GM21360 (cell line): ENCODE measurements at regions not wholly inside any gene's neighbourhood (a gene's known extent, or its start where the extent isn't known, plus 50 kb on each side); places are given as distances from the start of the nearest gene placed in this dataset.
A peak's percentile ranks its signal among the peaks of the same experiment; 100 is the strongest.

ENCODE experiments used
- ATAC-seq: cut with Tn5 transposase; IDR thresholded peaks from one replicate; pipeline ENCODE4 v1.9.1; 2021; ENCODE audit warnings: mild to moderate bottlenecking, moderate library complexity; ENCODE audit not compliant: unreplicated experiment

DNA sequence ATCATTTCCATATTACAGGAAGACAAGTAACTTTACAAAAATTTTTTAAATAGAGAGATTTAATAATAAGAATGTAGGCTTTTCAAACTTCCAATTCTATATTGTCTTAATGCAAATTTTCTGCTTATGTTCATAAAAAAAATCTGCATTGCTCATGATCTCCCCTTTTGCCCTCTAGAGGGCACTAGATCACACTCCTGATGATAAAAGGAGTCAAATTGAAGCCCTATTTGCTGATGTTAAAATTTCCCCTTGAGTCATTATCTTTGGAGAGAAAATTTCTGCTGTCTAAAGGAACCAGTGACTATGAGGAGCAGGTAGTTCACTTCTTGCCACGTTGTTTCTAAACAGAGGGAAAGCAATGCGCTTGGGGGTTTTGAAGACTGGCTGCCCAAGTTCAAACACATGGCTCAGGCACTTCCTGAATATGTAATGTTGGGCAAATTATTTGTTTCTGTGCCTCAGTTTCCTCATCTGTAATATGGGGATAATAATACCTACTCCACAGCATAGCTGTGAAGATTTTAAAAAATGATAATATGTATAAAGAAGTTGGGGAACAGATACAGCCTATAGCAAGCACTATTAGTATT is 874.2 kb downstream of the TFAP2A start:
- no peak for ATAC-seq

DNA sequence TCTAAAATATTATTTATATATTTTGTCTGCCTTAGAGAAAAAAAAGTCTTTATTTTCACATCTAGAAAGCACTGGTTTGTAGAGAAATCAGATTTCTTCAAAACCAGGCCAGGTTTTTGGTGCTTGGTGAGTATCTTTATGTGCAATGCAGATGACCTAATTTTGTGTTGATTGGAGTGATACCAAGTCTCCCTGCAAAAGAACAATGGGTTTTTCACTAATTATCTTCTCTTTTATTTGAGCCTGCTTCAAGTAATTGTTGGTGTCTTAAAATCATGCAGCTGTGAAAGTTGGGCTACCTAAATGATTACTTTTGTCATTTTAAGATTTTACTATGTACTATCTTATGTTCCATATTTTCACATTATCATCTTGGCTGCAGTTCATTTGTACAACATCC is 874.7 kb downstream of the TFAP2A start:
- ATAC-seq: no peak

DNA sequence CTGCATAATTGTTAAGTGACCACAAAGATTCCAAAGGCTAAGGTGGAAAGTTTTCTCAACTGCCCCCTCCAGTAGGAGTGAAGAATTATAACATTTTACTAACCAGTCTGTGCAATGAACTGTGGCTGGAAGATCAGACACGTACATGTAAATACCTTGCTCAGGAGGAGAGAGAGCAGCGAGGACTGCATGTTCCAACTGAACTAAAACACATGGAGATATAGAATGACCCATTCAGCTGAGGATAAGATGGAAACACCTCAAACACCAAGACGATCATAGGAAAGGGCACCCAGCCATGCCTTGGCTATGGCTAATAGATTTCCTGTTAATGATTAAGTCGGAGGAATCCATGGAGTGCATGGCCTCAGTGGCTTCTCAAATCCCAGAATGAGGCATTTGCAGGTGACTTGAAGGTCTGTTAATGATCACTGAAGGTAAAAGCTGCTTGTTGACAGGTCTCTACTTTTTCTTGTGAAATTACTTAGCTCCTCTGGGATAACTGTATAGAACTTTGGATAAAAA is 875.6 kb downstream of the TFAP2A start:
- ATAC-seq: no peak

DNA sequence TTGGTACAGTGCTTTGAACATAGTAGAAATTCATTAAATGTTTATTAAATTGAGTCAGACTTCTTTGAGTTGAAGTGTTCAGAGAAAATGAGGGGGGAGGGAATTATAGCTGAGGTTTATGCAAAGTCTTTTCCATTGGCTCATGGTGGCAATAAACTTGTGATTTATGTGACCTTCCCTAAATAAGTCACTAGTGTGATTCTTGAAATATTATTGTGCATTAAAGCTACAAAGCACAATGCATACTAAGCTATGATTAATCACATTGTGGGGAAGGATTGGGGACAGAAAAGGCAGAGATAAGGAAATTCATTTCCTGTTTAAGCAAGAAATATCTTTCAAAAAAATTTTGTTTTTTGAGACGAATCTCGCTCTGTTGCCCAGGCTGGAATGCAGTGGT is 877.5 kb downstream of the TFAP2A start:
- ATAC-seq: no peak

DNA sequence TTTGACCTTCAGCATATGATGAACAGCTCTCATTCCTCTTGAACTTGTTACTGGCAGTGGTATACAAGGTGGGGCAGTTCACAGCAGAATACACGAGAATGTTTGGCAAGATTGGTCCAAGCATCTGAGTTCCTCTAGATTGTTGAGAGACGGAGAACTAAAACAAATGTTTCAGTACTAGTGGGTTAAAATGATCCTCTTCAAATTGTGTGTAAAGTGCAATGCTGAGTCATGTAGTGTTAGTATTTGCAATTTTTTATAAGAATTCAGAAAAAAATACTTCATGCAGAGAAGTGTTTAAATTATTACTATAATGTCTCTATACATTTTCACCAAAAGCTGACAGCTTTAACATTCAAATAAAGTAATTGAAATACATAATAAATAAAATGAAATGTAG is 879.8 kb downstream of the TFAP2A start:
- no peak for ATAC-seq

DNA sequence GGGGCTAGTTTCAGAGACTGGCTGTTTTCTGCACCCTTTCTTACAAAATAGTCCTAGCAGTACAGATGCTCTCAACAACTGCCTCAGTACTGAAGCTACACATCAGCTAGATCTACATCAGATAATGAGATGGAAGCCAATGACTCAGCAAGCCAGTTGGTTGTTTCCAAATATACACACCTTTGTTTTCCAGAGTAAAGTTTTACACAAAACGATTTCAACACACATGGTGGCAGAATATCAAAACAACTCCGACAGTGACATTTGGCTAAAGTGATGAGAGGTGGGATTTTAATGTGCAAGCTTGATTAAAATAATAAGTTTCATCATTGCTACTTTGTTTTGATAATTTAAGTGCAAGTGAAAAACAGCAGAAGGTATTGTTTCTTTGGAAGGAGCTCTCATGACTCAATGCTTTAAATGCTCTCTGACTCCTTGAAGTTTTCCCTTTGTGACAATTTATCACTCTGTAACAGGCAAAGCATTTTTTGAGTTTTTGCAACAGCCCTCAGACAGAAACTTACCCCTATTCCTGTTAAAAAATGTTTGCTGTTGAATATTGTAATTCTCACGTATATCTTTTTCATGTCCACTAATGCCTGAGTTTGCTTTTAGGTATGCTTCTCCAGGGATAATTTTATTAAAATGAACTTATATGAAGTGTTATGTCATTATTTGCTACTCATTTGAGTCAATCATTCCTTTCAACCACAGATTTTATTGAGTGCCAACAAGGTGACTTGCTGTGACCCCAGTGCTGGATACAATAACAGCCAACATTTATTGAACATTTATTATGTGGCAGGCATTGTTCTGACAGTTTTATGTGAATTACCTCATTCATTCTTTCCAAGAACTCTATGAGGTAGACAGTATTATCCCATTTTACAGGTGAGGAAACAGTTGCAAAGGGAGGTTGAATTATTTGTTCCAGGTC is 882.0 kb downstream of the TFAP2A start:
- ATAC-seq: no peak

DNA sequence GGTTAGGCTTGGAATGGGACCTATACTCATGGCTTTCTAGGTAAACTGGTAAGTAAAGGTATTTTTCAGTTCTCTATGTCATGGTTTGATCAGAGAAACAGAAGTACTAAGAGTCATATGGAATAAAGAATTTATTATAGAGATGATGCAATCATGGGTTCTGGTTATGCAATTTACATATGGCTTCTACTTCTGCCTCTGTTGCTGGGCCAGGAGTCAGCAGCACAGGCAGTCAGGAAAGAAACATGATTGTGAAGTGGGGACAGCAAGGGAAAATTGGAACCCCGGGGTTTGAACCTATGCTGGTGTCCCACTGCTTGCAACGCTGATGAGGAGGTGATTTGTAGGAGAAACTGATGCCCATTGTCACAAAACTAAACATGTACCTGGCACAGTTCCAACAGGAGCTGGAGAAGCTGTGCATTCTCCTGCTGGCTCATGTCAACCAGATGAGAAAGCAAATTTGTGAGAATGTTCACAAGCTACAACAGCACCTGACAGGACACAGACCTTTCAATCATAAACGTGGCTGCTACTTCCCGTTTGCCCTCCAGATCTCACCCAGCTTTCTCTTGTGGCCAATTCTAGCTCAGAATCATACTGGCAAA is 887.1 kb downstream of the TFAP2A start:
- no peak for ATAC-seq

DNA sequence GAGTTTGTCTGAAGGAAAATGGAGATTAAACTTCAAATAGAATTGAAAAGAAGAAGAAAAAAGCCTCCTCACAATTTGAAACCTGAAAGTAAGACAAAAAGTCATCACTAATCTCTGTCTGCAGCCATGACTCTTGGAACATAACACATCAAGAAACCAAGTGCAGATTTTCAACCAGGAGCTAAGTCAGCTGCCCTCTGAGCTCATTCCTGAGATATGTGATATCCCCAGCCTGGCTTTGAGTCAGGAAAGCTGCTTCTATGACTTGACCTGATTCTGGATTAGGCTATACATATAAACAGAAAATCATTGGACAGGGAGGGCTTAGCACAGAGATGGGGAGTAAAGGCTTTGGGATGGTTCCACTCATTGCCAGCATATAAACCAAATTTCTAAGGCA is 891.4 kb downstream of the TFAP2A start:
- no peak for ATAC-seq

DNA sequence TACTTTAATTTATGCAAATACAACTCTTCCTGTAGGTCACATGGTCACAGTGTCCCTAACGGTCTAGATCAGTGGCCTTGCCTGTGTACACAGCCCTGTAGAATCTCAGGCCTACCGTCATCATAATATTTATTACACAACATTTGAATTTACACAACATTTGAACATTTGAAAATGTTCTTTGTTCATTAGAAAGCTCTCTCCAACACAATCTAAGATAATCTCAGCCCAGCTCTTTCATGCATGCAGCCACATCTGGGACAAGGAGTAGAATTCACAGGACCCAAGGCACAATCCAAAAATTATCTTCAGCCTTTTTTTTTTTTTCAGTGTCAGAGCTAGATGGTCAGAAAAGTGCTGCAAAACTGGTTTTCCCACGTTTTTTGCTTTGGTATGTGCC is 892.8 kb downstream of the TFAP2A start:
- ATAC-seq: no peak

DNA sequence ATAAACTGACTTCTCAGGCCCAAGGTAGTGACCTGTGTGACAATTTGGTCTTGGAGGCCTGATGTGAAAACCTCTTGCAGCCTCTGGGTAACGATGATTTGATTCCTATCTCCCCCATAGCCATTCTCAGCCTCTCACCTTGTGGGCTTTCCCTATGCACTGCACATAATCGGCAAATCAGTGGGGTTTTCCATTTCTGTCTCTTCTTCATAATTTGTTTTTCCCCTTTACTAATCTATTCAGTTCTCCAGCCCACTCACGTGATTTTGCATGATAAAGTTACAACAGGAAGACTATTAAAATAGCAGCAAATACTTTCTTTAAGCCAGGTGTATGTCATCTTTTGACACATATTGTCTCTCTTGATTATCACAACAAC is 893.7 kb downstream of the TFAP2A start:
- peak; percentile 51 for ATAC-seq

DNA sequence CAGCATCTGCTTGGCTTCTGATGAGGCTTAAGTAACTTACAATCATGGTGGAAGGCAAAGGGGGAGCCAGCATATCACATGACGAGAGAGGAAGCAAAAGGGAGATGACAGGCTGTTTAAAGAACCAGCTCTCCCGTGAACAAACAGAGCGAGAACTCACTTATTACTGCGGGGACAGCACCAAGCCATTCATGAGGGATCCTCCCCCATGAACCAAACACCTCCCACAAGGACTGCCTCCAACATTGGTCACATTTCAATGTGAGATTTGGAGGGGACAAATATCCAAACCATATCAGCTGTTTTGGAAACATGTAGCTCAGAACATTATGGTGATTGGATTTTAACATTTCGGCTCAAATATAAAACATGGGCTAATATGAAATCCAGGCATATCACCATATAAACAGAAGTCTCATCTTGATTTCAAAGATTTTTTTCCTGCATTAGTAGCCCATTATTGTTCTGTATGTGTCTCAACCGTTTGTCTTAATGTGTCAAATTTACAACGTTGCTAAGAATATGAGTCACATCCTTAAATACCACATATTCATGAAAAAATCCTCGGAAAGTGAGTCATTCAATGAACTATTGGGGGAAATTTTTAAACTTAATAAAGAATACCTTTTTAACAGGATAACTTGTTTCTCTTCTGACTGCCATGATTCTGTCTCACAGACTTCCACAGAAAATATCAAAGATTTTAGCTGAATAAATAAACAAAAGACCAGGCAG is 894.3 kb downstream of the TFAP2A start:
- peak; percentile 61 for ATAC-seq

DNA sequence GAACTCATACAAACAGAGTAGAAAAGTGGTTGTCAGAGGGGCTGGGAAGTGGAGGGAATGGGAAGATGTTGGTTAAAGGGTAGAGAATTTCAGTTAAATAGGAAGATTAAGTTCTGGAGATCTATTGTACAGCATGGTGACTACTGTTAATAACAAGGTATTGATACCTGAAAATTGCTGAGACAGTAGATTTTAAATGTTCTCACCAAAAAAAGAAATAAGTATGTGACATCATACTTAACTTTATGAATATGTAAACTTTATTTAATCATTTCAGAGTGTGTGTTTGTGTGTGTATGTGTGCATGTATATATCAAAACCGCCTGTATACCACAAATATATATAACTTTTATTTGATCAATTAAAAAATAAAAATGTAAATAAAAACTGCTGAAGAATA is 896.4 kb downstream of the TFAP2A start:
- ATAC-seq: no peak

DNA sequence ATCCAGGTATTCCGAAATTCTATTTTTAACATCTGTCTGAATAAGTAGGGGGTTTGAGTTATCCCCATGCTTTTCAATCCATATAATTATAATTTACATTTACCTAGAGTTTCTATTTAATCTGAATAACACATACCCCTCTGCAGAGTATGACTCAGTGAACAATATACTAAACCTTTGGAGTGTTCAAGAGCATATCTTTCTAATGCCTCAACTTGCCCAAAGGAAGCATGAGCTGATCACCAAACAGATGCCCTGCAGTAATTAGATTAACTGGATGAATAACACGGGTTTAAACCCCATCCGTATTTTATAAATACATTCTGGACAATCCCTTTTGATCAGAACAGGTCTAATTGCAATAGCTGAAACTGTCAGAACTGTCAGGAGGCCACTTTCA is 897.1 kb downstream of the TFAP2A start:
- ATAC-seq: no peak

DNA sequence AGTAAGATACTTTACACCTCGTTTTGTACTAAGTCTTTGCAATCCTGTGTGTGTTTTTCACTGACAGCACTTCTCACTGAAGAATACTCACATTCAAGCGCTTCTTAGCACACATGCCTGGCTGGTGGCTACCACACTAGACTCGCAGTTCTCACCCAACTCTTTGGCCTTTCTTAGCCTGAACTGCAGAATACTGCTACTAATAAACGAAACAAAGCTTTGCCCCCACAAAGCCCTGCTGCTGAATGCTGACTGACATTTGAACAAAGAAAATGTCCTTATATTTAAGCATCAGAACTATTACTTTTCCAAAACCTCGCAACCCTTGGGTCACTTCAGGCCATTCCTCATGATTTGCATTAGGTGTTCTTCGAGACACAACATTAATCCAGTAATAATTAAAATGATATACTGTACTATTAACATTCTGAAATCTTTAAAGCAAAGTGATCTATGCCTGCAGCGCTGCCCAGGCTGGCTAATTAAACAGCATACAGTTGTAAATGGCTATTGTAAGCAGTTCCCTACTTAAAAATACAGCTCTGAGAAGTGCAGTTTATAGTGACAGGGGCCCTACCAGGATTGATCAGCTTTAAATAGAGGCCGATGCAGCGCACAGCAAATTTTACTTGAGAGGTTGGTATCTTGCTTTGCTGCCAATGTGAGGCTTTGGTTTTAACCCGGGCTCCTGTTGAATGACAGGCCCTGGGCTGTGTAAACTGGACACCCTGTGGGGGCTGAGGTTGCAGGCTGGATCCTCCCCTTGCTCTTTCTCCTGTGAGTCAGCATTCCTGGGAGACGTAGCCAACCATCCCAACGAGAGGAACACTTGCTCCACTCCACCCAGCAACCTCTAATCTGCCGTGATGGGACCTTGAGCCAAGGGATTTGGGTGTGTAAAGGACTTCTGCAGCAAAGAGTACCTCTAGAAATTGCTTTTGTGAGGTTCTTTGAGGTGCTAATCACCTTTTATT is 899.0 kb downstream of the TFAP2A start:
- no peak for ATAC-seq

DNA sequence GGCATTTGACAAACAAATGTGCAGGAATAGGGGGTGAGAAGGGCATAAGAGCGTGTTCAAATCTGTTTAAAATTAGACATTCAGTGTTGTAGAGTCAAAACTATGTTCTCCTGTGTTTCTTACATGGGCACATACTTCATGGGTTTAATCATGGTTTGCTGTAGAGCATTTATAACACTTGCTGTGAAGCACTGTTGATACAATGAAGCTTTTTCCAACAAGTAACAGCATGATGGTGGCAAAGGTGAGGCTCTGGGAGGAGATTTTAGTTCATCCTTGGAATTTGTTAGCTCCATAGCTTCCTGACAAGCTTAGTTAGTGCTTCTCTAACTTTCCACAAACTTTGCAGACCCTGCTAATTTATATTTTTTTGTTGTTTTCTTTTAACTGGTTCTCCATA is 900.7 kb downstream of the TFAP2A start:
- ATAC-seq: no peak

DNA sequence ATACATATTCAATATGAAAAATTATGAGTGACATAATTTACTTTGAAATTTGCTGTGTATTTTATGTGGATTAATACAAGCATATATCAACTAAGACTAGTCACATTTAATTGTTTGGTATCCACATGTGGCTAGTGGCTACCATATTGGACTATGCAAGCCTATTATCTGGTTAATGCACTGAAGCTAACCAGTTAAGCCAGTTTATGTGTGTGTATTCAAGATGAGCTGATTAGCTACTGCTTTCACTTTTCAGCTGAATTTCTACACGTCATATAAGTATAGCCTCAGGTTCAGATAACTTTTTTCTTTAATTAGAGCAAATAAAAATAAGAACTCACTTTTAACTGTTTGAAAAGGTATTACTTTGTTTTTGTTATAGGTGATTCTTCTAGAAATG is 903.7 kb downstream of the TFAP2A start:
- ATAC-seq: no peak

DNA sequence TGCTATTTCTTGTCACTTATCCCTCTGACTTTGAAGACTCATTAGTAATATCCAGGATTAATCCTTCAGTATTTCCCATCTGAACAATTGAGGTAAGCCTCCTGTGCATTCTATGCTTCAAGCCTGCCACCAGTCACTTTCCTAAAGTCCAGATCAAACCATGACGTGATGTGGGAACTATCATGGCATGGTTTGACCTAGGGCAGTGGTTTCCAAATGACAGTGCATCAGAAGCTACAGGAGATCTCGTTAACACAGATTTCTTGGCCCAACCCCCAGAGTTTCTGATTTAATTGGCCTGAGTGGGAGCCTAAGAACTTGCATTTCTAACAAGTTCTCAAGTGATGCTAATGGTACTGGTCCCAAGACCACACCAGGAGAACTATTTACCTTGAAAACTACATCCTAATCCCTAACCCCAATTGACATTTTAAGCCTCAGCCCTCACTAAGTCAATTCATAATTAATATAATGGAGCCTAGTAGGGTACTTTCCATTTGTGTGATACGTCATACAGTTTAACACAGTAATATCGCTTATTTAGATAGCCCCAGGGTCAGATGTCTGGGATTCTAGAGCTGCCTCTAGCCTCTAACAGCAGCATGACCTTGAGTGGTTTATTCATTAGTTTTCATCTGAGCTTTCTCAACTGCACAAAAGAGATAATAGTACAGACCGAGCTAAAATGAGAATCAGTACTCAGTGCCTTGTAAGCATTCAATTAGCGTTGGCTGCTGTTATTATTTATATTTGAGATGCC is 907.6 kb downstream of the TFAP2A start:
- ATAC-seq: no peak

DNA sequence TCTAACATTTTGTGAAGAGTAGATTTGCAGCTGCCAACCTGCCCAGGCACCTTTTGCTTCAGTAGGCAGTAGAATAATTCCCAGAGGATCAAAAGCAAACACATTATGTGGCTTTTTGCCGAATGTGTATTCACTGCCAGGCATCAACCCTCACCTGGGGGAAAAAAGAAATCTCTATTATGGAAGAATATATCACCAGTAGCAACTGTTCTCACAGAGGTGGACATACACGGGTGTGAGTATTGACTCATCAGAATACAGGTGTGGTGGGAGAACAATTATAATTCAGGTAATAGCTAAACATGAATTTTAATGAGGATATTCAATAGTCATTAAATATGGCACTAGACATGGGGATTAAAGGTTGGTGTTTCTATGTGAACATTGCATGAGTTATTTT is 910.7 kb downstream of the TFAP2A start:
- ATAC-seq: no peak

DNA sequence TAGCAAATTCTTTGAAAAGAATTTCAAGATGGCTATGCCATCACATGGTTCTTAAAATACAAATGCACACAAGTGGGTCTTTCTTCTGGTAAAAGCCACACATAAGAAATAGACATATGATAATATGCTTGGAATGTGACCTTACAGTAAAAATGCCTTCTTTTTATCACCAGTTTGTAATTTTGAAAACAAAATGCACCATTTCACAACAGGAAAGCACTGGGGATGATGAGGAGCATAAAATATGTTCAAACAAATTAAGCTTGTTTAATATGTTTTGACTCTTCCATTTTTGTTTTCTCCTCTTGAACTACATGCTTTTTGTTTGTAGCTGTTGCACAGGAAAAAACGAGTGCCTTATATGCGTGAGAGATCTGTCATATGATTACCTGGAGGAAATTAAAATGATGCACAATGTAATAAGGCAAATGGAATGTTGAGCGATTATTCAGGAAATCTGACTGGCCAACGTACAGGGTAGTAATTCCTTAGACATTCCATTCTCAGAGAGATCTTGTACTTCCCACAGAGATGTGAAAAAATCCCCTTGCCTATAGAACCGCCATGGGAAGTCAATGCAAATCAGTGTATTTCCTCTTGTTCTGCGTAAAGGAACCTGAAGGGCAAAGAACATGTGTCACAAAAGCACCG is 911.6 kb downstream of the TFAP2A start:
- no peak for ATAC-seq
